Smooth muscle cell (in vitro differentiated cells): ENCODE measurements at regions not wholly inside any gene's neighbourhood (a gene's known extent, or its start where the extent isn't known, plus 50 kb on each side); places are given as distances from the start of the nearest gene placed in this dataset.

Experiments used
- DNase-seq: peaks from one replicate; lab custom pipeline; 2025; ENCODE audit not compliant: unreplicated experiment; lab: John Stamatoyannopoulos, UW
- H2AFZ ChIP-seq: fragments of 200-600 bp; sonication (generic); 2 replicates; pipeline ENCODE4 v1.6.0; 2016; ENCODE audit warnings: antibody characterized with exemption, low read depth, mild to moderate bottlenecking
- H3F3A ChIP-seq: fragments of 200-600 bp; sonication (generic); 2 replicates; pipeline ENCODE4 v1.6.0; 2017; ENCODE audit warnings: antibody characterized with exemption, low read depth
- H3K27ac ChIP-seq: fragments of 200-600 bp; sonication (generic); 2 replicates; pipeline ENCODE4 v1.5.1; 2016; ENCODE audit warnings: low read depth, mild to moderate bottlenecking
- H3K27me3 ChIP-seq: fragments of 200-600 bp; sonication (generic); 2 replicates; pipeline ENCODE4 v1.6.1; 2016; ENCODE audit warnings: low read depth, mild to moderate bottlenecking
- H3K36me3 ChIP-seq: fragments of 200-600 bp; sonication (generic); 2 replicates; pipeline ENCODE4 v1.5.1; 2016; ENCODE audit warnings: low read depth
- H3K4me1 ChIP-seq: fragments of 200-600 bp; sonication (generic); 2 replicates; pipeline ENCODE4 v1.5.1; 2016; ENCODE audit warnings: low read depth
- H3K4me2 ChIP-seq: fragments of 200-600 bp; sonication (generic); 2 replicates; pipeline ENCODE4 v1.6.0; 2016; ENCODE audit warnings: mild to moderate bottlenecking
- H3K4me3 ChIP-seq: fragments of 200-600 bp; sonication (generic); 2 replicates; pipeline ENCODE4 v1.5.1; 2016; ENCODE audit warnings: mild to moderate bottlenecking
- H3K79me2 ChIP-seq: fragments of 200-600 bp; sonication (generic); 2 replicates; pipeline ENCODE4 v1.6.0; 2016; ENCODE audit warnings: low read depth, mild to moderate bottlenecking
- H3K9ac ChIP-seq: fragments of 200-600 bp; sonication (generic); 2 replicates; pipeline ENCODE4 v1.6.0; 2016; ENCODE audit warnings: low read depth
- H3K9me3 ChIP-seq: fragments of 200-600 bp; sonication (generic); replicated peaks from 2 replicates; pipeline ENCODE4 v1.5.1; 2016; ENCODE audit warnings: low read depth
- H4K20me1 ChIP-seq: fragments of 200-600 bp; sonication (generic); 2 replicates; pipeline ENCODE4 v1.6.0; 2016; ENCODE audit warnings: low read depth
- WGBS: methylation state at CpG from one replicate; pipeline ENCODE4 v1.1.7; 2016; ENCODE audit warnings: low lambda C conversion rate; 5-methylcytosine and 5-hydroxymethylcytosine counted together
- TF ChIP-seq, protein P1 (sequence below): fragments of 200-600 bp; sonication (generic); IDR thresholded peaks from 2 replicates; pipeline ENCODE4 v1.5.1; 2017; ENCODE audit warnings: borderline replicate concordance, mild to moderate bottlenecking, antibody characterized with exemption; ENCODE audit not compliant: insufficient read depth, poor library complexity, severe bottlenecking

DNA sequence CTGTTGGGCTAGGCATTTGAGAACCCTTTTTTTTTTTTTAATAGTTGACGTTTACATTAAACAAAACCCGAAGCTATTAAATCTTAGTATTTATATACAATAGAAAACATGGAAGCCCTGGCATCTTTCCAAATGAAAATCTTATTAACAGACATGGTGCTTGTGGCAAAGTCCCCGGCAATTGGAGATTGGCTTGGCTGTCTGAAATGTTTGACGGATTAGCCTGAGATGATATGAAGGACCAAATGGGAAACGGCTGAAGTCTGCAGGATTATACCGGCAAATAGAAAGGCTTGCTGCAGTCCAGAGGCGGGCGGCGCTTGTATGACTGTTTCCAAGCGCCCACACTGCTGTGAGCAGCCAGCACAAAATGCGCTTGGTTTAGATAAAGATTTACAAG, 105.6 kb downstream of the BUB3 start:
- WGBS, result 83% methylated on average over 11 of the region's 11 CpGs
- no peaks in the 10 kb centered on the region for H3K9me3 ChIP-seq

DNA sequence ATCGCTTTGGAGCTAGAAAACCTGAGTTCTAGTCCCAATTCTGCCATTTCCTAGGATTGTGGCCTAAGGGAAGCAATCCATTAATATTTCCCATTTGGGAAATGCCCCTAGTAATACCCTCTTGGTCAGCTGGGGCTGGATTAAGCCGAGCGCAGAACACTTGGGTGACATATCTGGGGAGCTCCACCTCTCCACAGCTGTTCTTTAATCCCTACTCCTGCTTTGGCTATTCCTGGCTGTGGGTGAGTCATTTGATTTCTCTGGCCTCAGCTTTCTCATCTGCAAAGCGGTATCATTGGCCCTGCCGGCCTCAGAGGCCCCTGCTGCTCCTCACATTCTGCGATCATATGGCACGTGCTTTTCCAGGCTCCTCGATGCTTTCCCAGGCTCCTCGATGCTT, 108.3 kb downstream of the BUB3 start:
- H3K9ac ChIP-seq, result no peak overlapping the region
- 76% methylated on average over 9 of the region's 9 CpGs for WGBS
- peaks cover 5% of the 10 kb centered on the region for H3K4me1 ChIP-seq
- no peaks in the 10 kb centered on the region for H3F3A ChIP-seq
- no peak for DNase-seq
- H3K36me3 ChIP-seq, result no peaks in the 10 kb centered on the region
- H3K79me2 ChIP-seq, result no peaks in the 10 kb centered on the region
- H3K27ac ChIP-seq, result no peak overlapping the region
- H3K27me3 ChIP-seq, result no peaks in the 10 kb centered on the region
- no peak overlapping the region for H3K4me3 ChIP-seq
- H2AFZ ChIP-seq, result no peak overlapping the region
- H3K9me3 ChIP-seq, result no peaks in the 10 kb centered on the region
- TF ChIP-seq, protein P1, sequence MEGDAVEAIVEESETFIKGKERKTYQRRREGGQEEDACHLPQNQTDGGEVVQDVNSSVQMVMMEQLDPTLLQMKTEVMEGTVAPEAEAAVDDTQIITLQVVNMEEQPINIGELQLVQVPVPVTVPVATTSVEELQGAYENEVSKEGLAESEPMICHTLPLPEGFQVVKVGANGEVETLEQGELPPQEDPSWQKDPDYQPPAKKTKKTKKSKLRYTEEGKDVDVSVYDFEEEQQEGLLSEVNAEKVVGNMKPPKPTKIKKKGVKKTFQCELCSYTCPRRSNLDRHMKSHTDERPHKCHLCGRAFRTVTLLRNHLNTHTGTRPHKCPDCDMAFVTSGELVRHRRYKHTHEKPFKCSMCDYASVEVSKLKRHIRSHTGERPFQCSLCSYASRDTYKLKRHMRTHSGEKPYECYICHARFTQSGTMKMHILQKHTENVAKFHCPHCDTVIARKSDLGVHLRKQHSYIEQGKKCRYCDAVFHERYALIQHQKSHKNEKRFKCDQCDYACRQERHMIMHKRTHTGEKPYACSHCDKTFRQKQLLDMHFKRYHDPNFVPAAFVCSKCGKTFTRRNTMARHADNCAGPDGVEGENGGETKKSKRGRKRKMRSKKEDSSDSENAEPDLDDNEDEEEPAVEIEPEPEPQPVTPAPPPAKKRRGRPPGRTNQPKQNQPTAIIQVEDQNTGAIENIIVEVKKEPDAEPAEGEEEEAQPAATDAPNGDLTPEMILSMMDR, result no peak
- no peaks in the 10 kb centered on the region for H4K20me1 ChIP-seq
- no peak overlapping the region for H3K4me2 ChIP-seq

More for the DNA sequence above, 105.6 kb downstream of the BUB3 start:
- H4K20me1 ChIP-seq, result no peaks in the 10 kb centered on the region
- H3K27ac ChIP-seq, result no peak overlapping the region
- no peak overlapping the region for H2AFZ ChIP-seq
- no peak overlapping the region for H3K4me3 ChIP-seq
- no peak overlapping the region for H3K4me2 ChIP-seq
- H3K79me2 ChIP-seq, result no peaks in the 10 kb centered on the region
- peaks cover 5% of the 10 kb centered on the region for H3K4me1 ChIP-seq
- no peaks in the 10 kb centered on the region for H3K36me3 ChIP-seq
- H3K27me3 ChIP-seq, result no peaks in the 10 kb centered on the region
- no peak overlapping the region for H3K9ac ChIP-seq
- H3F3A ChIP-seq, result no peaks in the 10 kb centered on the region
- DNase-seq, result no peak
- TF ChIP-seq, protein P1, result no peak

DNA sequence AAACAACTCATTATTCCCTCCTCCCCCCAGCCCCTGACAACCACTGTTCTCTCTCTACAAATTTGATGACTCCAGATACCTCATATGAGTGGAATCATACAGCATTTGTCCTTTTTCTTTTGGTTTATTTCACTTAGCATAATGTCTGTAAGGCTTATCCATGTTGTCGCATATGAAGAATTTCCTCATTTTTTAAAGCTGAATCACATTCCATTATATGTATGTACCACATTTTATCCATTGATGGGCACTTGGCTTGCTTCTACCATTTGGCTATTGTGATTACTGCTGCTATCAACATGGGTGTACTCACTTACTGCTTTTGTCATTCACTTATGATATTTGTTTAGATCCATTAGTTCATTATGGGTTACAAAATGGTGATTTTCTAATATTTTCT, 112.8 kb downstream of the BUB3 start:
- no peak overlapping the region for H3K27ac ChIP-seq
- TF ChIP-seq, protein P1, result no peak
- H3F3A ChIP-seq, result no peaks in the 10 kb centered on the region
- no peaks in the 10 kb centered on the region for H3K79me2 ChIP-seq
- H3K36me3 ChIP-seq, result no peaks in the 10 kb centered on the region
- 81% methylated on average over 1 of the region's 1 CpG for WGBS
- no peak for DNase-seq
- no peaks in the 10 kb centered on the region for H3K9me3 ChIP-seq
- H3K4me1 ChIP-seq, result no peaks in the 10 kb centered on the region
- H3K4me2 ChIP-seq, result no peak overlapping the region
- H2AFZ ChIP-seq, result no peak overlapping the region
- H3K4me3 ChIP-seq, result no peak overlapping the region
- no peak overlapping the region for H3K9ac ChIP-seq
- no peaks in the 10 kb centered on the region for H3K27me3 ChIP-seq
- H4K20me1 ChIP-seq, result no peaks in the 10 kb centered on the region

DNA sequence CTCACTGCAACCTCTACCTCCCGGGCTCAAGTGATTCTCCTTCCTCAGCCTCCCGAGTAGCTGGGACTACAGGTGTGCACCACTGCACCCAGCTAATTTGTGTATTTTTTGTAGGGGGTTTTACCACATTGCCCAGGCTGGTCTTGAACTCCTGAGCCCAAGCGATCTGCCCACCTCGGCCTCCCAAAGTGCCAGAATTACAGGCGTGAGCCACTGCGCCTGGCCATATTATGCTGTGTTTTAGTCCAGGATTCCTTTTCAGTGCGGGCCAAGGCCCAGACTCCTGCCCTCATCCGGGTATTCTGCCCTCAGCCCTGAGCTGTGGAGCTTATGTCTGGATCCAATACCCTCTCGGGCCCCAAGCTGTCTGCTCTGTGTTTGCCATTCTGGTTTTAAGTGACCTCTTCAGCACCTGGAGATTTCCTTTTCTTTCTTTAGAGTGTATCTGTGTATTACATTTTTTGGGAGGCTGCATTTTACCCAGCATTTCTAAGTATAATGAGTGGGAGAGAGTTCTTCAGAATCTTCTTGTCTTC, 114.9 kb downstream of the BUB3 start:
- WGBS, result 83% methylated on average over 9 of the region's 9 CpGs
- H3K36me3 ChIP-seq, result no peaks in the 10 kb centered on the region
- H3K27me3 ChIP-seq, result peaks cover 8% of the 10 kb centered on the region

More for the DNA sequence above, 114.9 kb downstream of the BUB3 start:
- no peak overlapping the region for H2AFZ ChIP-seq
- no peaks in the 10 kb centered on the region for H3K79me2 ChIP-seq
- H3K4me3 ChIP-seq, result no peak overlapping the region
- no peaks in the 10 kb centered on the region for H4K20me1 ChIP-seq
- H3K9me3 ChIP-seq, result no peaks in the 10 kb centered on the region
- H3K27ac ChIP-seq, result no peak overlapping the region
- DNase-seq, result no peak
- H3K9ac ChIP-seq, result no peak overlapping the region
- no peaks in the 10 kb centered on the region for H3K4me1 ChIP-seq
- TF ChIP-seq, protein P1, result no peak
- H3K4me2 ChIP-seq, result no peak overlapping the region
- no peaks in the 10 kb centered on the region for H3F3A ChIP-seq
